HCT116 (cell line): ENCODE measurements at regions not wholly inside any gene's neighbourhood (a gene's known extent, or its start where the extent isn't known, plus 50 kb on each side); places are given as distances from the start of the nearest gene placed in this dataset.

Source experiments
- ATAC-seq: fragments of 200-7000 bp; cut with Tn5 transposase; 2 replicates; pipeline ENCODE4 v1.9.1; 2020; ENCODE audit warnings: mild to moderate bottlenecking, moderate library complexity
- BruUV-seq: library from RNA; stranded (reverse); fragments of 400-500 nt; replicated peaks from 2 replicates; lab custom pipeline; 2021; lab: Mats Ljungman, UMichigan
- CTCF ChIA-PET: fragments of 300-600 bp; sonication (Branson Sonifier 250); formaldehyde crosslinking; loops from one replicate; lab custom pipeline; 2021; ENCODE audit warnings: antibody characterized with exemption; lab: Charles Lee
- POLR2A ChIA-PET: fragments of 300-600, 350-600 bp; sonication (Branson Sonifier 250); formaldehyde crosslinking; loops from one replicate; lab custom pipeline; 2021; ENCODE audit warnings: antibody characterized with exemption; lab: Charles Lee
- RAD21 ChIA-PET, 2 experiments: fragments of 300-600 bp; sonication (Branson Sonifier 250); formaldehyde crosslinking; loops; one replicate each; lab custom pipeline; 2023; ENCODE audit warnings: low total read pairs in 2 of 2; ENCODE audit not compliant: uncharacterized antibody in 2 of 2, unreplicated experiment in 2 of 2, low non-redundant PET in 1 of 2; lab: Charles Lee
- DNase-seq: peaks from one replicate; pipeline ENCODE4 v3.0.0-alpha.2; 2010; ENCODE audit warnings: low read depth, low spot score
- H2AFZ ChIP-seq: fragments of 200-600 bp; shearing (Covaris generic), sonication (generic); 2 replicates; pipeline ENCODE4 v1.6.1; 2017; ENCODE audit warnings: low read depth, mixed run types, mixed read lengths, antibody characterized with exemption, low read length; ENCODE audit not compliant: poor library complexity, severe bottlenecking
- H3K27ac ChIP-seq: 2 replicates; pipeline ENCODE4 v1.5.1; 2012; ENCODE audit warnings: low read depth, low read length
- H3K27me3 ChIP-seq: fragments of 200-600 bp; sonication (generic); 2 replicates; pipeline ENCODE4 v1.6.1; 2016; ENCODE audit warnings: mixed run types, low read length, mixed read lengths; ENCODE audit not compliant: insufficient read depth
- H3K36me3 ChIP-seq, 2 experiments: fragments of 200-500 bp in 1 of 2; fragments of 200-600 bp in 1 of 2; sonication (Bioruptor generic) in 1 of 2; sonication (generic) in 1 of 2; 2 replicates each; pipeline versions ENCODE4 v1.5.1 to v1.6.1; 2014 to 2016; ENCODE audit warnings: low read length in 2 of 2, inconsistent platforms in 1 of 2, mixed read lengths in 1 of 2, mixed run types in 1 of 2; ENCODE audit not compliant: insufficient read depth in 2 of 2, control insufficient read depth in 1 of 2
- H3K4me1 ChIP-seq, 2 experiments: fragments of 200-600 bp in 1 of 2; sonication (generic) in 1 of 2; 2 replicates each; pipeline versions ENCODE4 v1.5.1 to v1.6.1; 2012 to 2017; ENCODE audit warnings: low read length in 2 of 2, inconsistent platforms in 1 of 2, mild to moderate bottlenecking in 1 of 2, mixed read lengths in 1 of 2, mixed run types in 1 of 2, moderate library complexity in 1 of 2; ENCODE audit not compliant: insufficient read depth in 2 of 2, control insufficient read depth in 1 of 2
- H3K4me2 ChIP-seq: fragments of 200-600 bp; sonication (generic); 2 replicates; pipeline ENCODE4 v1.6.1; 2017; ENCODE audit warnings: mixed run types, low read length, mixed read lengths
- H3K4me3 ChIP-seq, 2 experiments: fragments of 200-600 bp in 1 of 2; sonication (generic) in 1 of 2; replicated peaks in 1 of 2; 2 replicates each; pipeline ENCODE4 v1.5.1; 2011 to 2016; ENCODE audit warnings: low read length in 2 of 2, control low read depth in 1 of 2, low read depth in 1 of 2, mild to moderate bottlenecking in 1 of 2, mixed read lengths in 1 of 2, mixed run types in 1 of 2
- H3K79me2 ChIP-seq: fragments of 200-600 bp; sonication (generic); 2 replicates; pipeline ENCODE4 v1.6.1; 2017; ENCODE audit warnings: mild to moderate bottlenecking, mixed run types, low read length, moderate library complexity, mixed read lengths; ENCODE audit not compliant: insufficient read depth
- H3K9ac ChIP-seq: fragments of 200-600 bp; sonication (generic); 2 replicates; pipeline ENCODE4 v1.6.1; 2016; ENCODE audit warnings: low read length, mixed read lengths
- H3K9me2 ChIP-seq: fragments of 200-600 bp; sonication (generic), shearing (Covaris generic); 2 replicates; pipeline ENCODE4 v1.6.1; 2017; ENCODE audit warnings: mixed run types, mild to moderate bottlenecking, moderate library complexity; ENCODE audit not compliant: insufficient read depth
- H3K9me3 ChIP-seq, 2 experiments: fragments of 200-500 bp in 1 of 2; fragments of 200-600 bp in 1 of 2; sonication (Bioruptor generic) in 1 of 2; sonication (generic) in 1 of 2; 2 replicates each; pipeline ENCODE4 v1.6.1; 2014 to 2017; ENCODE audit warnings: low read length in 2 of 2, mixed read lengths in 2 of 2, inconsistent platforms in 1 of 2, low read depth in 1 of 2, mild to moderate bottlenecking in 1 of 2, mixed run types in 1 of 2, moderate library complexity in 1 of 2; ENCODE audit not compliant: control insufficient read depth in 1 of 2, insufficient read depth in 1 of 2
- H4K20me1 ChIP-seq: fragments of 200-600 bp; sonication (generic), shearing (Covaris generic); 2 replicates; pipeline ENCODE4 v1.6.1; 2017; ENCODE audit warnings: mixed run types, mild to moderate bottlenecking, moderate library complexity; ENCODE audit not compliant: insufficient read depth
- CBX3 ChIP-seq: IDR thresholded peaks from 2 replicates; pipeline ENCODE4 v1.6.1; 2012; ENCODE audit warnings: low read depth
- CEBPB ChIP-seq: IDR thresholded peaks from 2 replicates; pipeline ENCODE4 v1.6.1; 2012; ENCODE audit warnings: low read depth
- CTCF ChIP-seq, 3 experiments: fragments of 200-600 bp in 1 of 3; sonication (generic) in 1 of 3; IDR thresholded peaks in 2 of 3; conservative IDR thresholded peaks in 1 of 3; 2 replicates each; pipeline ENCODE4 v1.5.1; 2012 to 2017; ENCODE audit warnings: low read depth in 2 of 3, low read length in 2 of 3, antibody characterized with exemption in 1 of 3, borderline replicate concordance in 1 of 3, control low read depth in 1 of 3, mild to moderate bottlenecking in 1 of 3, mixed read lengths in 1 of 3, mixed run types in 1 of 3, moderate library complexity in 1 of 3; ENCODE audit not compliant: insufficient read depth in 1 of 3
- ELF1 ChIP-seq: IDR thresholded peaks from 2 replicates; pipeline ENCODE4 v1.6.1; 2012; ENCODE audit warnings: low read depth, borderline replicate concordance
- EZH2 ChIP-seq: fragments of 200-600 bp; sonication (generic); IDR thresholded peaks from 2 replicates; pipeline ENCODE4 v1.6.1; 2017; ENCODE audit warnings: antibody characterized with exemption, mixed run types
- EZH2phosphoT487 ChIP-seq: fragments of 200-600 bp; IDR thresholded peaks from 2 replicates; pipeline ENCODE4 v1.6.1; 2018; ENCODE audit warnings: antibody characterized with exemption, borderline replicate concordance
- FOSL1 ChIP-seq: IDR thresholded peaks from 2 replicates; pipeline ENCODE4 v1.6.1; 2012; ENCODE audit warnings: low read depth
- JUND ChIP-seq: IDR thresholded peaks from 2 replicates; pipeline ENCODE4 v1.6.1; 2012
- MAX ChIP-seq: IDR thresholded peaks from 2 replicates; pipeline ENCODE4 v1.6.1; 2012
- POLR2A ChIP-seq: IDR thresholded peaks from 2 replicates; pipeline ENCODE4 v1.7.0; 2011; ENCODE audit warnings: borderline replicate concordance; ENCODE audit not compliant: insufficient read depth, insufficient read length; ENCODE audit errors: extremely low read depth
- RAD21 ChIP-seq: IDR thresholded peaks from 2 replicates; pipeline ENCODE4 v1.6.1; 2012; ENCODE audit warnings: low read depth, mild to moderate bottlenecking
- REST ChIP-seq: IDR thresholded peaks from 2 replicates; pipeline ENCODE4 v1.6.1; 2012; ENCODE audit warnings: low read depth
- SIN3A ChIP-seq: IDR thresholded peaks from 2 replicates; pipeline ENCODE4 v1.6.1; 2012; ENCODE audit warnings: low read depth
- SP1 ChIP-seq: IDR thresholded peaks from 2 replicates; pipeline ENCODE4 v1.6.1; 2012; ENCODE audit warnings: low read depth
- SRF ChIP-seq: IDR thresholded peaks from 2 replicates; pipeline ENCODE4 v1.6.1; 2012; ENCODE audit warnings: low read depth
- TCF7L2 ChIP-seq: IDR thresholded peaks from 2 replicates; pipeline ENCODE4 v1.7.0; 2011; ENCODE audit warnings: borderline replicate concordance, inconsistent platforms; ENCODE audit not compliant: insufficient read depth, insufficient read length; ENCODE audit errors: extremely low read depth
- ZBTB33 ChIP-seq: IDR thresholded peaks from 2 replicates; pipeline ENCODE4 v1.6.1; 2011; ENCODE audit warnings: mild to moderate bottlenecking, low read length, moderate library complexity; ENCODE audit not compliant: insufficient replicate concordance; ENCODE audit errors: extremely low read depth
- ZFX ChIP-seq: fragments of 450-650 bp; IDR thresholded peaks from 2 replicates; pipeline ENCODE4 v1.6.1; 2017
- intact Hi-C: fragments of 100-400 bp; cut with micrococcal nuclease; formaldehyde crosslinking; loops from 2 replicates; pipeline ENCODE4 v1.10.0; 2022

GRCh38 chr3:87358066-87358465 lies 81.7 kb upstream of the POU1F1 start (continued):
- TF ChIP-seq TCF7L2, result no peak
- TF ChIP-seq EZH2phosphoT487, result no peak
- TF ChIP-seq SIN3A, result no peak
- no peak for TF ChIP-seq JUND
- no peak for TF ChIP-seq RAD21

- H3K9me3 ChIP-seq, result no peaks in the 10 kb centered on the region
- no peaks in the 10 kb centered on the region for H3K9me2 ChIP-seq
- H3K4me1 ChIP-seq, result no peaks in the 10 kb centered on the region
- no peak for ATAC-seq
- no peaks in the 10 kb centered on the region for H3K36me3 ChIP-seq
- H2AFZ ChIP-seq, result no peak overlapping the region
- no peaks in the 10 kb centered on the region for H3K79me2 ChIP-seq
- DNase-seq, result no peak
- no peak for TF ChIP-seq SP1
- TF ChIP-seq EZH2, result no peak
- TF ChIP-seq CTCF (IDR thresholded peaks at IDR 0.05 in 2 of 3, conservative IDR thresholded peaks at IDR 0.05 in 1 of 3; ENCODE audit: borderline replicate concordance in 1 of 3, insufficient read depth in 1 of 3, low read depth in 2 of 3, low read length in 2 of 3), result no peak
- no peak for TF ChIP-seq SRF
- no peak for TF ChIP-seq SIN3A
- TF ChIP-seq MAX, result no peak
- no peak for TF ChIP-seq CEBPB
- no peak for TF ChIP-seq JUND
- no peak for TF ChIP-seq ZBTB33
- TF ChIP-seq REST, result no peak
- TF ChIP-seq EZH2phosphoT487, result no peak
- TF ChIP-seq ZFX, result no peak
- no peak for TF ChIP-seq ELF1
- no peak for TF ChIP-seq FOSL1
- TF ChIP-seq CBX3, result no peak
- no peak for TF ChIP-seq POLR2A
- H3K9ac ChIP-seq, result no peak overlapping the region
- no peak overlapping the region for H3K4me2 ChIP-seq
- intact Hi-C loops, result no loop called here
- RAD21 ChIA-PET, result no interaction called here
- CTCF ChIA-PET, result no interaction called here
- no peaks in the 10 kb centered on the region for H4K20me1 ChIP-seq
- no peak overlapping the region for H3K27ac ChIP-seq
- H3K4me3 ChIP-seq, result no peak overlapping the region
- BruUV-seq, result no TSS peak
- POLR2A ChIA-PET, result no interaction called here
- no peaks in the 10 kb centered on the region for H3K27me3 ChIP-seq
These were observed 78.0 kb upstream of the POU1F1 start for GRCh38 chr3:87354398-87354797.
